ENCODE measurements at regions not wholly inside any gene's neighbourhood (a gene's known extent, or its start where the extent isn't known, plus 50 kb on each side); places are given as distances from the start of the nearest gene placed in this dataset.
"Not testable (repeated sequence)": the region's sequence is repeated elsewhere in the genome, so short reads cannot be mapped to it uniquely, and the experiment has no call there.

DNA sequence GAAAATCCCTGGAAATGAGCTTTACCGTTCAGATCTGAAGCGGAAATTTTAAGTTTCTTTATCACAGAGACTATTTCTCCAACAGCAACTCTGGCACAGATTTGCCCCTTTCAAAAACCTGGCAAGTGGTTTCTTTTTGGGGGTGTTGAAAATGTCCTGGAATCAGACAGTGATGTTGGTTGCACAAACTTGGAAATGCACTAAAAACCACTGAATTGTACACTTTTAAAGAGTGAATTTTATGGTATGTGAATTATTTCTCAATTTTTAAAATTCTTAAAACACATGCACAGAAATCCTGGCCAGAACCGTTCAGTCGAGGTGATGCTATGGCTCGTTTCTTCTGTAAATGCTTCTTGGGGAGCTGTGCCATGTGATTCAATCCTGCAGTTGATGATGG is 121.2 kb upstream of the RBPJ start:
- Histone ChIP-seq H3K36me3 (ENCODE audit: insufficient read depth, low read length) (no peaks in the 10 kb centered on the region), H3K4me1 (ENCODE audit: insufficient read depth, low read length) (no peaks in the 10 kb centered on the region), H3K27me3 (ENCODE audit: insufficient read depth, low read length) (no peaks in the 10 kb centered on the region), H3K9ac (ENCODE audit: low read depth, low read length) (no peak overlapping the region), H3K4me3 (ENCODE audit: low read length) (no peak overlapping the region), H3K27ac (ENCODE audit: low read depth, low read length) (no peak overlapping the region), H3K9me3 (ENCODE audit: insufficient read depth, low read depth, low read length) (no peaks in the 10 kb centered on the region)
- 96% methylated on average over 5 of the region's 5 CpGs for WGBS

DNA sequence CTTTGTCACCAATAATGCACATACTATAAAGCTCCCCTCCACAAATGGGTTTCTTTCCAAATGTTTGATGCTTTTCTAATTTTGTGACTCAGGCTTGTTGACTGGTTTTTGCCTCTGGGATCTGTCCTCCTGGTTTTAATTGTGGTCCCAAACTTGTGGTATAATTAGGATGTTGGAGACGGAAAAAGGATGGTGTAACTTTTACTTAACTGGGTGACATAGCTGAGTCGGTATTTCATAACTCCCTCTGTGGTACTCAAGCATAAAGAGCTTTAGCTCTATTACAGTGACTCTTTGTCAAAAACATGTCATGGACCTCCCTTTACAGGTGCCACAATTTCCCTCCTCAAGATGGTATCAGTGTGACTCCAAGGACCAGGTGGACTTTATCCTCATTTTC is 119.7 kb upstream of the RBPJ start:
- Histone ChIP-seq H3K27me3 (ENCODE audit: insufficient read depth, low read length) (no peaks in the 10 kb centered on the region), H3K9me3 (ENCODE audit: insufficient read depth, low read depth, low read length) (no peaks in the 10 kb centered on the region), H3K4me3 (ENCODE audit: low read length) (no peak overlapping the region), H3K9ac (ENCODE audit: low read depth, low read length) (no peak overlapping the region), H3K4me1 (ENCODE audit: insufficient read depth, low read length) (peaks cover under 1% of the 10 kb centered on the region; the same call in 1 of the 2 replicates), H3K27ac (ENCODE audit: low read depth, low read length) (no peak overlapping the region), H3K36me3 (ENCODE audit: insufficient read depth, low read length) (no peaks in the 10 kb centered on the region)
- WGBS = 97% methylated on average over 2 of the region's 2 CpGs

DNA sequence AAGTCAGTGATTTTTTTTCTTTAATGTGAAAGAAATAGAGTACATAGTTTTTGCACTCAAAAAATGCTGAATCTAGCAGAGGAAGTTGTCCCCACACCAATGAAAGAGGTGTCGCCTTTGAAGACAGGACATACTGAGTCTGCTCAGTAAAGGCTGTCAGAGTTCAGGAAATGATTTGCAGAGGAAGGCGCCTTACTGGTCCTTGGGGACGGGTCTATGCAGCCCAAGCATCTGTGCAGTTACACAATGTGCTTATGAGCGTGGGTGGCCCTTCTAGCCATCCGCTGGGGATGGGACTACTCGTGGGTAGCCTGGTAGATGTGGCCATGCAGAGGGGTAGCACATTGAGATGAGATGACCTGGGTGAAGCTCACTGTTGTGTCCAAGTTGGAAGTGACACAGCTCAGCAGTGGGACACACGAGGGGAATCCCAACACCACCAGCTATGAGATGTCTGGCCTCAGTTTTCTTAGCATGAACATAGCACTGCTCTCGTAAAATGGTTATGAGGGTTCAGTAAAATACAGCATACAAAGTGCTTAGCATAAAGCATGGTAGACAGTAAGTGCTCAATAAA is 116.5 kb upstream of the RBPJ start:
- no peaks in the 10 kb centered on the region for H3K9me3 ChIP-seq (ENCODE audit: insufficient read depth, low read depth, low read length)

DNA sequence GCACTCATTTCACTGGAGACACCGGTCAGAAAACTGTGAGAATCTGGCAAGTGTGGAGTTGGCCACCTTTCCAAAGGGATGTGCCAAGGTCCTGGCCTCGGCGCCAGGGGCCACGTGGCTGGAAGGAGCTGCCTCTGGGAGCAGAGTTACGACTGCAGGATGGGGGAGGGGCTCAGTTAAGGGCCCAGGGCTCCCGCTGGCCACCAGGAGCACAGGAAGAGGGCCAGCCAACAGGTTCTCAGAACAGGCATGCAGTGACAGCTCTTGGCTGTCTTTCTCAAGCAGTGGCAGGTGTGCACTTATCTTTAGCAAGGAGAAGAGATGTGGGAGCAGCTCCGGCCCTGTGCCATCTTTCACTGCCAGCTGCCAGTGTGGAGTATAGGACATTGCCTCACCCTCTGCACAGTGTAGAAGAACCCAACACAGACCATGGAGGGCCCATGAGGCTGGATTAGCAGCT is 115.9 kb upstream of the RBPJ start:
- H3K27ac ChIP-seq (ENCODE audit: low read depth, low read length) = no peak overlapping the region
- no peak overlapping the region for H3K4me3 ChIP-seq (ENCODE audit: low read length)
- peaks cover 11% of the 10 kb centered on the region for H3K4me1 ChIP-seq (ENCODE audit: insufficient read depth, low read length)
- H3K27me3 ChIP-seq (ENCODE audit: insufficient read depth, low read length) = no peaks in the 10 kb centered on the region
- no peaks in the 10 kb centered on the region for H3K9me3 ChIP-seq (ENCODE audit: insufficient read depth, low read depth, low read length)
- WGBS = 78% methylated on average over 7 of the region's 7 CpGs
- no peak overlapping the region for H3K9ac ChIP-seq (ENCODE audit: low read depth, low read length)
- H3K36me3 ChIP-seq (ENCODE audit: insufficient read depth, low read length) = no peaks in the 10 kb centered on the region

More for the DNA sequence above, 116.5 kb upstream of the RBPJ start:
- Histone ChIP-seq H3K4me1 (ENCODE audit: insufficient read depth, low read length) (peaks cover 11% of the 10 kb centered on the region), H3K27me3 (ENCODE audit: insufficient read depth, low read length) (no peaks in the 10 kb centered on the region), H3K36me3 (ENCODE audit: insufficient read depth, low read length) (no peaks in the 10 kb centered on the region), H3K9ac (ENCODE audit: low read depth, low read length) (no peak overlapping the region), H3K27ac (ENCODE audit: low read depth, low read length) (no peak overlapping the region), H3K4me3 (ENCODE audit: low read length) (no peak overlapping the region)
- WGBS = 95% methylated on average over 8 of the region's 8 CpGs

DNA sequence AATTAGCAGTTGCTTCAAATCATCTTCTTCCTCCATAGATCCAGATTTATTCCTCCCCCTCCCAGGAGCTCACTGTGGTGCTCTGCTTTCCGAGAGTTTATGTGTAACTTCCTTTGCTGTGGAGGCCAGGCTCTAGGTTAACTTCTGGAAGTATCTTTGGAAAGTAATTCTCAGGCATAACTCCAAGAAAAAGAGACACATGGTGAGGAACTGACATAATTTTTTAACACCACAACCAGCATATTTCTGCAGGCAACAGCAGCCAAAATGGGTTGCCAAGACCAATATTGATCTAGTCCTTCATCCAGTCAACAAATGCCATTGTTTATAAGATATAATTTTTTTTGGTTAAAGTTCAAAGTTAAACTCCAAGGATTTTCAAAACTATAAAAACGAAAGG is 114.5 kb upstream of the RBPJ start:
- H3K4me3 ChIP-seq (ENCODE audit: low read length) = no peak overlapping the region
- no peaks in the 10 kb centered on the region for H3K36me3 ChIP-seq (ENCODE audit: insufficient read depth, low read length)
- H3K27ac ChIP-seq (ENCODE audit: low read depth, low read length) = no peak overlapping the region
- no peaks in the 10 kb centered on the region for H3K27me3 ChIP-seq (ENCODE audit: insufficient read depth, low read length)
- WGBS = 82% methylated on average over 2 of the region's 2 CpGs
- H3K9ac ChIP-seq (ENCODE audit: low read depth, low read length) = no peak overlapping the region
- H3K9me3 ChIP-seq (ENCODE audit: insufficient read depth, low read depth, low read length) = no peaks in the 10 kb centered on the region
- H3K4me1 ChIP-seq (ENCODE audit: insufficient read depth, low read length) = peaks cover 11% of the 10 kb centered on the region

DNA sequence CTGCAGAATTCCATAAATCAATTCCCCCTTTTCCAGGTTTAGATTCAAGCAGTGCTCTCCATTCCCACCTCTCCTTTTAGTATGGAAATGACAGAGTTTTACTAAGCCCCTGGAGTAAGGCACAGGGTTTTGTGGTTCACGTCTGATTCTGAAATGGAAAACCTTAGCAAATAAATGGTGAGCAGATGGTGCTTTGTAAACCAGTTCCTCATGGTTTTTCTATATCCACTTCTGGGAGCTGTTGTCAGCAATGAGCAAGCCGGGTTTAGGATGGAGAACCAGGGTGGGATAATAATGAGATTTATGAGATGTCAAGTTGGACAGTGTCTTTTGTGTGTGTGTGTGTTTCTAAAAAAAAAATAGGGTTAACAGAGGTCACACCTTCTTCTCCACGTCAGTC is 113.8 kb upstream of the RBPJ start:
- Histone ChIP-seq H3K27me3 (ENCODE audit: insufficient read depth, low read length) (no peaks in the 10 kb centered on the region), H3K27ac (ENCODE audit: low read depth, low read length) (no peak overlapping the region), H3K9ac (ENCODE audit: low read depth, low read length) (no peak overlapping the region), H3K9me3 (ENCODE audit: insufficient read depth, low read depth, low read length) (no peaks in the 10 kb centered on the region), H3K4me3 (ENCODE audit: low read length) (no peak overlapping the region), H3K4me1 (ENCODE audit: insufficient read depth, low read length) (peaks cover 11% of the 10 kb centered on the region), H3K36me3 (ENCODE audit: insufficient read depth, low read length) (no peaks in the 10 kb centered on the region)
- 73% methylated on average over 3 of the region's 3 CpGs for WGBS

DNA sequence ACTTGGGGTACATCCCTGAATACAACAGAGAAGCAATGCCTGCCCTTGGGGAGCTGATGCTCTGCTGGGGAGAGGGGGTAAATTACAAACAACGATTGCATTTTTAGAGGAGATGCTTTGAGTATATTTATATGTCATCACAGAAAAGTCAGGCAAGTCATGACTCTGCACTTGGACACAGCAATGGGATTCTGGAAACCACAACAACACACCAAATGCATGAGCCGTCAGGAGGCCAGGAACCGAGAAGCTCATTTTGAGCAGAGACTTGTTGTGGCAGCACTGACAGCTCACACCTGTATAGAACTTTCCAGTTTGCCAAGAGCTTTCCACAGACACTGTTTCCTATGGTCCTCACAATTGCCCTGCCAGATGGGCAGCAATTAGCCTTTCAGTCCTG is 113.2 kb upstream of the RBPJ start:
- H3K27ac ChIP-seq (ENCODE audit: low read depth, low read length) = no peak overlapping the region
- H3K36me3 ChIP-seq (ENCODE audit: insufficient read depth, low read length) = no peaks in the 10 kb centered on the region
- H3K4me3 ChIP-seq (ENCODE audit: low read length) = no peak overlapping the region
- 98% methylated on average over 3 of the region's 3 CpGs for WGBS
- H3K9ac ChIP-seq (ENCODE audit: low read depth, low read length) = no peak overlapping the region
- H3K9me3 ChIP-seq (ENCODE audit: insufficient read depth, low read depth, low read length) = no peaks in the 10 kb centered on the region
- no peaks in the 10 kb centered on the region for H3K27me3 ChIP-seq (ENCODE audit: insufficient read depth, low read length)
- H3K4me1 ChIP-seq (ENCODE audit: insufficient read depth, low read length) = peaks cover 11% of the 10 kb centered on the region

DNA sequence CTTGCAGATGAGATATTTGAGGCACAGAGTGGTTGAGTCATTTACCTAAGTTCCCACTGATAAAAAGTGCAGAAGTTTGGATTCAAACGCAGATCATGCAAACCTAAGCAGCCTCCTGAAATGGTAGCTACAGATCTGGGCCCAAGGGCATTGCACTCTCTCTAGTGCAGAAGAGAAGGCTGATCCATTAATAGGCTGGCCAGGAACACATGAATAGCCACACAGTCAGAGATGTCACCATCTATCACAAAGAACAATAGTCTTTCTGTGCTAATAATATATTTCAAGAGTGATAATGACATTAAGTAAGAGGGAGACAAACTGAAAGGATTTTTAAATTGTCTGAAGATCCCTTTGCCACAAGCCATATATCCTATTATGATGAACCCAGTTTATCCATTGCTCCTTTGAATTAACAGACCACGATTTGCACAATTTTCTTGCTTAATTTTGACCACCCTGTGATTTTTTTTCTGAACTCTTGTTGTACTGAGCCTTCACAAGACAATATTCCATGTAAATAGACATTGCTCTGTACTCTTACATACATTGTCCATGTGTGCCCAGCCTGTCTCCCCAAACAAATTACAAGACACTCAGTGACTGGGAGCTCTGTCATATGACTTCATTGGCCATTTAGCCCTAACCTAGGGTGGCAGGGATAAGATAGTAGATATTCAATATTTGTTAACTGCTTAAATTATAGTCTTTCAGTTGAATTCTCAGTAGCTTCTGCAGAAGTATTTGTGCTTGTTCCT is 112.4 kb upstream of the RBPJ start:
- H3K4me3 ChIP-seq (ENCODE audit: low read length) = no peak overlapping the region
- H3K27ac ChIP-seq (ENCODE audit: low read depth, low read length) = no peak overlapping the region
- no peaks in the 10 kb centered on the region for H3K36me3 ChIP-seq (ENCODE audit: insufficient read depth, low read length)
- H3K4me1 ChIP-seq (ENCODE audit: insufficient read depth, low read length) = peaks cover 11% of the 10 kb centered on the region
- H3K9me3 ChIP-seq (ENCODE audit: insufficient read depth, low read depth, low read length) = no peaks in the 10 kb centered on the region
- H3K9ac ChIP-seq (ENCODE audit: low read depth, low read length) = no peak overlapping the region
- WGBS = 89% methylated on average over 2 of the region's 2 CpGs
- no peaks in the 10 kb centered on the region for H3K27me3 ChIP-seq (ENCODE audit: insufficient read depth, low read length)

DNA sequence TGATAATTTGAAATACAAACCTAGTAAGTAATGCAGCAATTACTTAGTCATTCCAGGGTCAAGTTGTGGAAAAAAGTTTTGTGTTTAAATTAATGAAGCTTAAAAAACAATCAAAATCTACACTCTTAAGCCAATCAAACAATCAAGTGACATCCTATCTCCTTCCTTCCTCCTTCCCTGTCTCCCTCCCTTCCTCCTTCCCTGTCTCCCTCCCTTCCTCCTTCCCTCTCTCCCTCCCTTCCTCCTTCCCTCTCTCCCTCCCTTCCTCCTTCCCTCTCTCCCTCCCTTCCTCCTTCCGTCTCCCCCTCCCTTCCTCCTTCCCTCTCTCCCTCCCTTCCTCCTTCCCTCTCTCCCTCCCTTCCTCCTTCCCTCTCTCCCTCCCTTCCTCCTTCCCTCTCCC is 111.4 kb upstream of the RBPJ start:
- 100% methylated on average over 1 of the region's 1 CpG for WGBS

DNA sequence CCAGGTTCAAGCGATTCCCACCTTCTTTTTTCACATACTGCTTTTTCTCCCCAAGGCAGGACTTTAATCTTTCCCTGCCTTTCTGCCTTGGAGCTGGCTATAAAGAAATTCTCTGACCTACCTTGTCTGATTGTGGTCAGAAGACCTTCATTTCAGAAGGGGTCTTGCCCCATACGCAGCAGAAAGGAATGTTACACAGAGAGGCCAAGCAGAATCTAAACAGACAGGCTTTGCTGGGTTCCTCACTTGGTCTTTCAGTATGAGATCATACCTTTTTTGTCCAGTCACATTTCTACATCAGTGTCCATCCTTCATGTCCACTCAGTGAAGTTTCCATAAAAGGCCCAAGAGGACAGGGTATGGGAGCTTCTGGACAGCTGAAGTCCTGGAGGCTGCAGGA is 108.3 kb upstream of the RBPJ start:
- Histone ChIP-seq H3K9ac (ENCODE audit: low read depth, low read length) (no peak overlapping the region), H3K27me3 (ENCODE audit: insufficient read depth, low read length) (no peaks in the 10 kb centered on the region)

More for the DNA sequence above, 111.4 kb upstream of the RBPJ start:
- not testable (repeated sequence) for H3K27ac ChIP-seq (ENCODE audit: low read depth, low read length); H3K9ac ChIP-seq (ENCODE audit: low read depth, low read length); H3K4me3 ChIP-seq (ENCODE audit: low read length); H3K9me3 ChIP-seq (ENCODE audit: insufficient read depth, low read depth, low read length); H3K36me3 ChIP-seq (ENCODE audit: insufficient read depth, low read length); H3K27me3 ChIP-seq (ENCODE audit: insufficient read depth, low read length)
- H3K4me1 ChIP-seq (ENCODE audit: insufficient read depth, low read length) = peaks cover 11% of the 10 kb centered on the region

DNA sequence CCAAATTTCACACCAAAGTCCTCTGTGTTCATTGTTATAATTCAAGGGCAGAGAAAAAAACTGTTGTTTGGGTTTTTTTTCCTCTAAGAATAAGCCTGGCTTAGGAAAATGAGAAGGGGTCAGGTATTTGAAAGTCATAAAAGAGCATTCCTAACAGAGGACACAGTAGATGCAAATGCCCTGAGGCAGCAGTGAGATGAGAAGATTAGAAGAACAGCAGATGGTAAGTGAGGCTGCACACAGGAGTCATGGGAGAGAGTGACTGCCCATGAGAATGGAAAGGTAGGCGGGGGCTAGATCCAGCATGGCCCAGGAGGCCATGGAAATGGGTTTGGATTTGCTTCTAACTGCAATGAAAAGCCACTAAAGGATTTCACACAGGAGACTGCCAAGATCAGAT is 107.5 kb upstream of the RBPJ start:
- no peak overlapping the region for H3K4me3 ChIP-seq (ENCODE audit: low read length)
- no peaks in the 10 kb centered on the region for H3K27me3 ChIP-seq (ENCODE audit: insufficient read depth, low read length)
- H3K27ac ChIP-seq (ENCODE audit: low read depth, low read length) = no peak overlapping the region
- H3K36me3 ChIP-seq (ENCODE audit: insufficient read depth, low read length) = no peaks in the 10 kb centered on the region
- H3K9me3 ChIP-seq (ENCODE audit: insufficient read depth, low read depth, low read length) = no peaks in the 10 kb centered on the region
- 89% methylated on average over 1 of the region's 1 CpG for WGBS
- H3K9ac ChIP-seq (ENCODE audit: low read depth, low read length) = no peak overlapping the region
- no peaks in the 10 kb centered on the region for H3K4me1 ChIP-seq (ENCODE audit: insufficient read depth, low read length)

More for the DNA sequence above, 108.3 kb upstream of the RBPJ start:
- Histone ChIP-seq H3K36me3 (ENCODE audit: insufficient read depth, low read length) (no peaks in the 10 kb centered on the region), H3K9me3 (ENCODE audit: insufficient read depth, low read depth, low read length) (no peaks in the 10 kb centered on the region), H3K4me1 (ENCODE audit: insufficient read depth, low read length) (no peaks in the 10 kb centered on the region), H3K4me3 (ENCODE audit: low read length) (no peak overlapping the region), H3K27ac (ENCODE audit: low read depth, low read length) (no peak overlapping the region)
- WGBS = 95% methylated on average over 2 of the region's 2 CpGs
